COLO668 (cell line): ENCODE measurements at regions not wholly inside any gene's neighbourhood (a gene's known extent, or its start where the extent isn't known, plus 50 kb on each side); places are given as distances from the start of the nearest gene placed in this dataset.

ENCODE experiments used
- DNase-seq: peaks from one replicate; lab custom pipeline; 2025; ENCODE audit not compliant: unreplicated experiment; lab: John Stamatoyannopoulos, UW

- no peak for DNase-seq
These were observed 63.6 kb upstream of the ACSL3 start for GRCh38 chr2:222797261-222797660.

- no peak for DNase-seq
These were observed 63.0 kb upstream of the ACSL3 start for GRCh38 chr2:222797871-222798270.

- no peak for DNase-seq
These were observed 62.3 kb upstream of the ACSL3 start for GRCh38 chr2:222798528-222798927.

- no peak for DNase-seq
These were observed 61.4 kb upstream of the ACSL3 start for GRCh38 chr2:222799262-222799918.

GRCh38 chr2:222802514-222803196 lies 58.2 kb upstream of the ACSL3 start:
- no peak for DNase-seq

- DNase-seq: no peak
These were observed 56.5 kb upstream of the ACSL3 start for GRCh38 chr2:222804351-222804750.

- no peak for DNase-seq
These were observed 55.1 kb upstream of the ACSL3 start for GRCh38 chr2:222805591-222806304.

GRCh38 chr2:222806526-222807137 lies 54.2 kb upstream of the ACSL3 start:
- no peak for DNase-seq

- DNase-seq: no peak
These were observed 53.4 kb upstream of the ACSL3 start for GRCh38 chr2:222807431-222807830.

- no peak for DNase-seq
These were observed 51.3 kb upstream of the ACSL3 start for GRCh38 chr2:222809582-222809981.

GRCh38 chr2:222810044-222810443 lies 50.8 kb upstream of the ACSL3 start:
- no peak for DNase-seq
